IMR-90 (cell line): ENCODE measurements at regions not wholly inside any gene's neighbourhood (a gene's known extent, or its start where the extent isn't known, plus 50 kb on each side); places are given as distances from the start of the nearest gene placed in this dataset.

Experiments
- ATAC-seq: fragments of 200-7000 bp; cut with Tn5 transposase; 2 replicates; pipeline ENCODE4 v1.9.1; 2020; ENCODE audit warnings: low read depth, mild to moderate bottlenecking, moderate library complexity
- BruUV-seq: library from RNA; stranded (reverse); fragments of 400-500 nt; replicated peaks from 2 replicates; lab custom pipeline; 2021; lab: Mats Ljungman, UMichigan
- CTCF ChIA-PET: fragments of 300-600 bp; formaldehyde crosslinking; extraction: SDS; loops from one replicate; lab custom pipeline; 2021; ENCODE audit warnings: antibody characterized with exemption; lab: Yijun Ruan, JAX
- POLR2A ChIA-PET: fragments of 300-600 bp; sonication (Branson Sonifier 250); formaldehyde crosslinking; loops from one replicate; lab custom pipeline; 2022; ENCODE audit warnings: antibody characterized with exemption; ENCODE audit not compliant: unreplicated experiment; lab: Charles Lee
- DNase-seq: peaks from one replicate; pipeline ENCODE4 v3.0.0; 2013
- H2AFZ ChIP-seq: replicated peaks from 2 replicates; pipeline ENCODE3; 2013; ENCODE audit warnings: low read length, mild to moderate bottlenecking; ENCODE audit not compliant: poor library complexity
- H2AK5ac ChIP-seq: 2 replicates; pipeline ENCODE4 v1.6.1; 2013; ENCODE audit warnings: low read depth, low read length, inconsistent platforms
- H2AK9ac ChIP-seq: replicated peaks from 2 replicates; pipeline ENCODE3; 2013; ENCODE audit warnings: mild to moderate bottlenecking, low read depth, low read length, moderate library complexity; ENCODE audit not compliant: poor library complexity
- H2BK120ac ChIP-seq: 2 replicates; pipeline ENCODE4 v1.6.1; 2013; ENCODE audit warnings: low read depth, low read length, inconsistent platforms
- H2BK15ac ChIP-seq: 3 replicates; pipeline ENCODE4 v1.6.1; 2013; ENCODE audit warnings: low read depth, low read length, inconsistent platforms
- H2BK20ac ChIP-seq: 2 replicates; pipeline ENCODE4 v1.6.1; 2013; ENCODE audit warnings: low read depth, mild to moderate bottlenecking, inconsistent platforms, low read length, moderate library complexity
- H2BK5ac ChIP-seq: 2 replicates; pipeline ENCODE4 v1.6.1; 2013; ENCODE audit warnings: mild to moderate bottlenecking, low read depth, low read length, inconsistent platforms; ENCODE audit not compliant: poor library complexity, severe bottlenecking
- H3K14ac ChIP-seq: replicated peaks from 2 replicates; pipeline ENCODE4 v1.6.1; 2013; ENCODE audit warnings: low read depth, low read length, inconsistent platforms
- H3K18ac ChIP-seq: 2 replicates; pipeline ENCODE4 v1.6.1; 2013; ENCODE audit warnings: low read depth, low read length, control low read depth
- H3K23ac ChIP-seq: 2 replicates; pipeline ENCODE4 v1.6.1; 2013; ENCODE audit warnings: low read depth, low read length, inconsistent platforms
- H3K27ac ChIP-seq: 2 replicates; pipeline ENCODE4 v1.5.1; 2013; ENCODE audit warnings: mild to moderate bottlenecking, control low read depth, low read length; ENCODE audit not compliant: insufficient read depth
- H3K27me3 ChIP-seq: 2 replicates; pipeline ENCODE4 v1.6.1; 2013; ENCODE audit warnings: low read length; ENCODE audit not compliant: control insufficient read depth, insufficient read depth
- H3K36me3 ChIP-seq: 2 replicates; pipeline ENCODE4 v1.6.1; 2013; ENCODE audit warnings: low read length, mixed read lengths; ENCODE audit not compliant: control insufficient read depth, insufficient read depth
- H3K4ac ChIP-seq: 2 replicates; pipeline ENCODE4 v1.6.1; 2013; ENCODE audit warnings: low read depth, low read length, inconsistent platforms
- H3K4me1 ChIP-seq: 2 replicates; pipeline ENCODE4 v1.6.1; 2013; ENCODE audit warnings: low read length, mixed read lengths; ENCODE audit not compliant: control insufficient read depth, insufficient read depth
- H3K4me2 ChIP-seq: 2 replicates; pipeline ENCODE4 v1.6.1; 2013; ENCODE audit warnings: low read depth, mild to moderate bottlenecking, control low read depth, low read length, moderate library complexity
- H3K4me3 ChIP-seq: 2 replicates; pipeline ENCODE4 v1.5.1; 2013; ENCODE audit warnings: low read depth, mild to moderate bottlenecking, control low read depth, low read length, moderate library complexity; ENCODE audit not compliant: insufficient read depth
- H3K56ac ChIP-seq: 2 replicates; pipeline ENCODE4 v1.6.1; 2013; ENCODE audit warnings: low read length, inconsistent platforms; ENCODE audit not compliant: insufficient read depth; ENCODE audit errors: extremely low read depth
- H3K79me1 ChIP-seq, 2 experiments: 2 replicates each; pipeline ENCODE4 v1.6.1; 2013; ENCODE audit warnings: low read length in 2 of 2, inconsistent platforms in 1 of 2, low read depth in 1 of 2
- H3K9ac ChIP-seq: 2 replicates; pipeline ENCODE4 v1.6.1; 2013; ENCODE audit warnings: low read depth, low read length, control low read depth
- H3K9me1 ChIP-seq: 2 replicates; pipeline ENCODE4 v1.6.1; 2013; ENCODE audit warnings: low read length, inconsistent platforms; ENCODE audit not compliant: insufficient read depth
- H3K9me3 ChIP-seq: 2 replicates; pipeline ENCODE4 v1.6.1; 2013; ENCODE audit warnings: low read length; ENCODE audit not compliant: control insufficient read depth, insufficient read depth
- H4K20me1 ChIP-seq: 2 replicates; pipeline ENCODE4 v1.6.1; 2013; ENCODE audit warnings: low read length, inconsistent platforms; ENCODE audit not compliant: insufficient read depth
- H4K5ac ChIP-seq: 2 replicates; pipeline ENCODE4 v1.6.1; 2013; ENCODE audit warnings: mild to moderate bottlenecking, low read depth, low read length, control low read depth
- H4K8ac ChIP-seq, 2 experiments: 2 replicates each; pipeline ENCODE4 v1.6.1; 2013; ENCODE audit warnings: low read depth in 2 of 2, low read length in 2 of 2, control low read depth in 1 of 2, inconsistent platforms in 1 of 2
- H4K91ac ChIP-seq: 2 replicates; pipeline ENCODE4 v1.6.1; 2013; ENCODE audit warnings: low read depth, low read length, inconsistent platforms; ENCODE audit not compliant: insufficient read depth
- BHLHE40 ChIP-seq: fragments of 150-350 bp; IDR thresholded peaks from 2 replicates; pipeline ENCODE4 v1.6.1; 2016; ENCODE audit warnings: mild to moderate bottlenecking, low read depth, low read length
- CEBPB ChIP-seq: IDR thresholded peaks from 2 replicates; pipeline ENCODE4 v1.6.1; 2012; ENCODE audit warnings: low read depth, low read length, improper control_type of control experiment
- FOS ChIP-seq: fragments of 150-350 bp; IDR thresholded peaks from 2 replicates; pipeline ENCODE4 v1.6.1; 2016; ENCODE audit warnings: low read depth, low read length
- MAFK ChIP-seq: IDR thresholded peaks from 2 replicates; pipeline ENCODE4 v1.6.1; 2012; ENCODE audit warnings: low read depth, low read length, improper control_type of control experiment
- POLR2A ChIP-seq: IDR thresholded peaks from 2 replicates; pipeline ENCODE4 v1.6.1; 2012; ENCODE audit warnings: mild to moderate bottlenecking, low read depth, low read length
- RCOR1 ChIP-seq: IDR thresholded peaks from 2 replicates; pipeline ENCODE4 v1.6.1; 2012; ENCODE audit warnings: mild to moderate bottlenecking, low read length, improper control_type of control experiment; ENCODE audit not compliant: insufficient replicate concordance
- SMC3 ChIP-seq: fragments of 150-350 bp; IDR thresholded peaks from 2 replicates; pipeline ENCODE4 v1.6.1; 2016; ENCODE audit warnings: low read depth, mild to moderate bottlenecking, antibody characterized with exemption, low read length, moderate library complexity
- USF2 ChIP-seq: fragments of 150-350 bp; IDR thresholded peaks from 2 replicates; pipeline ENCODE4 v1.6.1; 2017; ENCODE audit warnings: mild to moderate bottlenecking, antibody characterized with exemption, low read length, low read depth
- WGBS, 2 experiments: methylation state at CpG; one replicate each; pipeline versions ENCODE4 v1.1.5 to v1.1.7; 2013; ENCODE audit warnings: missing lambda C conversion rate in 2 of 2; ENCODE audit not compliant: insufficient read length in 1 of 2; ENCODE audit errors: extremely low coverage in 2 of 2; 5-methylcytosine and 5-hydroxymethylcytosine counted together
- dilution Hi-C: fragments of 300-500 bp; cut with HindIII; formaldehyde crosslinking; loops from one replicate; pipeline ENCODE4 v1.14.3; 2018; ENCODE audit warnings: low sequenced_read_pairs; ENCODE audit not compliant: unreplicated experiment
- in situ Hi-C: fragments of 300-500 bp; cut with MboI; formaldehyde crosslinking; loops from 3 replicates; pipeline ENCODE4 v1.14.3; 2019; ENCODE audit warnings: low sequenced_read_pairs, inconsistent platforms, mixed read lengths
- intact Hi-C: fragments of 100-400 bp; cut with micrococcal nuclease; formaldehyde crosslinking; loops from 2 replicates; pipeline ENCODE4 v1.10.0; 2022
- TF ChIP-seq, protein P1 (sequence below): fragments of 150-350 bp; IDR thresholded peaks from 2 replicates; pipeline ENCODE4 v1.6.1; 2016; ENCODE audit warnings: low read depth, mild to moderate bottlenecking, low read length, moderate library complexity, borderline replicate concordance

GRCh38 chr6:14625173-14625895, 507.8 kb downstream of the CD83 start:
- Histone ChIP-seq H4K91ac (no peak overlapping the region), H3K27ac (no peak overlapping the region), H2AK5ac (no peak overlapping the region), H2BK15ac (no peak overlapping the region), H2AK9ac (no peak overlapping the region), H3K23ac (no peak overlapping the region), H3K4me1 (peaks cover 2% of the 10 kb centered on the region; the same call in 1 of the 2 replicates), H4K20me1 (no peaks in the 10 kb centered on the region), H3K79me1 (no peaks in the 10 kb centered on the region), H3K14ac (no peak overlapping the region), H4K5ac (no peak overlapping the region), H2BK20ac (no peak overlapping the region), H3K27me3 (no peaks in the 10 kb centered on the region; the same call in 1 of the 2 replicates), H3K9me1 (peaks cover 3% of the 10 kb centered on the region; the same call in 1 of the 2 replicates), H2BK5ac (no peak overlapping the region), H3K9me3 (peaks cover 7% of the 10 kb centered on the region; the same call in 1 of the 2 replicates), H3K18ac (no peak overlapping the region), H3K4me2 (no peak overlapping the region), H3K9ac (no peak overlapping the region), H3K4ac (no peak overlapping the region), H2AFZ (no peak overlapping the region), H3K56ac (no peak overlapping the region), H4K8ac (no peak overlapping the region), H3K36me3 (no peaks in the 10 kb centered on the region), H2BK120ac (no peak overlapping the region), H3K4me3 (no peak overlapping the region)
- no peak for TF ChIP-seq SMC3
- TF ChIP-seq POLR2A, result no peak
- TF ChIP-seq USF2, result no peak
- TF ChIP-seq FOS, result no peak
- no peak for TF ChIP-seq BHLHE40
- TF ChIP-seq CEBPB, result no peak
- no peak for TF ChIP-seq RCOR1
- TF ChIP-seq, protein P1, sequence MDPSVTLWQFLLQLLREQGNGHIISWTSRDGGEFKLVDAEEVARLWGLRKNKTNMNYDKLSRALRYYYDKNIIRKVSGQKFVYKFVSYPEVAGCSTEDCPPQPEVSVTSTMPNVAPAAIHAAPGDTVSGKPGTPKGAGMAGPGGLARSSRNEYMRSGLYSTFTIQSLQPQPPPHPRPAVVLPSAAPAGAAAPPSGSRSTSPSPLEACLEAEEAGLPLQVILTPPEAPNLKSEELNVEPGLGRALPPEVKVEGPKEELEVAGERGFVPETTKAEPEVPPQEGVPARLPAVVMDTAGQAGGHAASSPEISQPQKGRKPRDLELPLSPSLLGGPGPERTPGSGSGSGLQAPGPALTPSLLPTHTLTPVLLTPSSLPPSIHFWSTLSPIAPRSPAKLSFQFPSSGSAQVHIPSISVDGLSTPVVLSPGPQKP, result no peak
- TF ChIP-seq MAFK, result no peak
- CTCF ChIA-PET, result interaction anchor here (0.6 kb wide), 1 partner anchor 64 kb away, joined by 5 read pairs; no protein-coding TSS in a partner anchor
- DNase-seq (no peak), ATAC-seq (no peak)
- 89% methylated on average over 1 of the region's 8 CpGs; no CpG with 5 or more reads in 1 of the 2 experiments for WGBS, 2 experiments
- in situ Hi-C loops (no loop called here), dilution Hi-C loops (no loop called here), intact Hi-C loops (no loop called here)
- POLR2A ChIA-PET, result no interaction called here
- no TSS peak for BruUV-seq
